NCI-H345 treated with DMSO at 0.1 percent for 48 hours (cell line): ENCODE measurements at regions not wholly inside any gene's neighbourhood (a gene's known extent, or its start where the extent isn't known, plus 50 kb on each side); places are given as distances from the start of the nearest gene placed in this dataset.

Experiments
- DNase-seq: peaks from one replicate; lab custom pipeline; 2025; ENCODE audit not compliant: unreplicated experiment; lab: John Stamatoyannopoulos, UW

GRCh38 chr22:22799561-22799960 is 88.1 kb upstream of the IGLL5 start:
- DNase-seq: no peak

- no peak for DNase-seq
Measured at GRCh38 chr22:22800716-22801115, 86.9 kb upstream of the IGLL5 start.

- no peak for DNase-seq
Measured at GRCh38 chr22:22802339-22802970, 85.2 kb upstream of the IGLL5 start.

GRCh38 chr22:22803285-22803853 is 84.2 kb upstream of the IGLL5 start:
- no peak for DNase-seq

- peak; percentile 31 for DNase-seq
Measured at GRCh38 chr22:22810018-22810427, 77.6 kb upstream of the IGLL5 start.

GRCh38 chr22:22810471-22810870 is 77.1 kb upstream of the IGLL5 start:
- DNase-seq: no peak

- no peak for DNase-seq
Measured at GRCh38 chr22:22811016-22812009, 76.3 kb upstream of the IGLL5 start.

- no peak for DNase-seq
Measured at GRCh38 chr22:22812031-22812905, 75.3 kb upstream of the IGLL5 start.

GRCh38 chr22:22813126-22814075 is 74.2 kb upstream of the IGLL5 start:
- no peak for DNase-seq

- DNase-seq: no peak
Measured at GRCh38 chr22:22814666-22815396, 72.8 kb upstream of the IGLL5 start.

GRCh38 chr22:22815397-22816170 is 72.0 kb upstream of the IGLL5 start:
- no peak for DNase-seq

- no peak for DNase-seq
Measured at GRCh38 chr22:22816171-22816514, 71.5 kb upstream of the IGLL5 start.

- DNase-seq: no peak
Measured at GRCh38 chr22:22816766-22817410, 70.7 kb upstream of the IGLL5 start.

GRCh38 chr22:22817468-22818201 is 70.0 kb upstream of the IGLL5 start:
- no peak for DNase-seq

GRCh38 chr22:22818202-22818538 is 69.4 kb upstream of the IGLL5 start:
- DNase-seq: no peak

- no peak for DNase-seq
Measured at GRCh38 chr22:22818861-22819855, 68.5 kb upstream of the IGLL5 start.
